NCI-H69 (cell line): ENCODE measurements at regions not wholly inside any gene's neighbourhood (a gene's known extent, or its start where the extent isn't known, plus 50 kb on each side); places are given as distances from the start of the nearest gene placed in this dataset.
"Not testable (repeated sequence)": the region's sequence is repeated elsewhere in the genome, so short reads cannot be mapped to it uniquely, and the experiment has no call there.

Experiments
- DNase-seq: peaks from one replicate; lab custom pipeline; 2025; lab: John Stamatoyannopoulos, UW

GRCh38 chr15:84094720-84095119 lies 140.9 kb upstream of the GOLGA6L4 start:
- DNase-seq = not testable (repeated sequence)

DNA sequence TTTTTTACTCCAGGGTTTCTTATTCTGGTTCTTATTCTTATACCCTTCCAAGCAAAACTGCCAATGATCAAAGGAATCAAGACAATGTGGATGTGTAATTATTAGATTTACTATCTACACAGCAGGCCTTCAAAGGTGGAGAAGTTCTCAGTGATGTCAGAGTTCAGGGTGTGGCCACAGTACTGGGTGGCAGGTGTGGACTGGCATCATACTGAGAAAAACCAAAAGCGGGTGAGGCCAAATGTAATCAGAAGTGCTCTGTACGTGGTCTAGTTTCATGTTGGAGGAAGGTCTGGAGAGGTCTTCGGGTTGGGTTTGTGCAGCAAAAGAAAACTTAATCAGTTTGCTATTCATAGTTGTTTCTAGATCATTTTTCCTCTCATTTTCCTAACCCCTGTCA lies 138.5 kb upstream of the GOLGA6L4 start:
- not testable (repeated sequence) for DNase-seq

DNA sequence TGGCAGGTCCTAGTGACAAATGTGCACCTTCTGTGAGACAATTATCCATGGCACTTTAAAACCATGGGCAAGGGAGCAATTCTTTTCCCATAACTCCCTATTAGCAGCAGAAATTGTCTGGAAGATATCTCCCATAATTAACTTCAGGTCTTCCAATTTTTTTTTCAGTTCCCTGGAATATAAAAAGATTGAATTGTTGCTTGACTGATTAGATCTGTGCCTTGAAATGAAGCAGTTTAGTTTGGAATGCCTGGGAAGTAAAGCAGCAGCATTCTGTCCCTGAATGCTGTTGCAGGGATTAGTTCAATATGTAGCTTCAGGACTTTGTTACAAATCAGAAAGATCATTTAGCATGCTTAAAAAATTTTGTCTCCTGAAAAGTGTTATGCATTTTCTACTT lies 137.0 kb upstream of the GOLGA6L4 start:
- no peak for DNase-seq

- no peak for DNase-seq
Observed at GRCh38 chr15:84099181-84099580, 136.4 kb upstream of the GOLGA6L4 start.

DNA sequence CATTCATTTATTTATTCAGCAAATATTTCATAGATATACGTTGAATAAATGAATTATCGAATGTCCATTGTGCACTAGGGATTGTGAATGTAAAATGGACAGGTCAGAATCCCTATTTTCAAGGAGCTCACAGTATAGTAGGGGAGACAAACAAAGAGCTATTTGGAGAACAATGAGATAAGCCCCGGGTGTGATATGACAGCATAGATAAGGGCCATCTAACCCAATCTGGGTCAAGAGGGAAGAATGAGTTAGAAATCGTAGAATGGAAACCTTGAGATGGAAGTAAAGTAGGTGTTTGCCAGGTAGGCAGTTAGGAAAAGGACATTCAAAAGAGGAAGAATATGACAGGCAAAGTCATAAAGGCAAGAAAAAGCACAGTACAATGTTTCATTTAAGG lies 132.2 kb upstream of the GOLGA6L4 start:
- no peak for DNase-seq

- DNase-seq = no peak
Observed at GRCh38 chr15:84104853-84105252, 130.7 kb upstream of the GOLGA6L4 start.

DNA sequence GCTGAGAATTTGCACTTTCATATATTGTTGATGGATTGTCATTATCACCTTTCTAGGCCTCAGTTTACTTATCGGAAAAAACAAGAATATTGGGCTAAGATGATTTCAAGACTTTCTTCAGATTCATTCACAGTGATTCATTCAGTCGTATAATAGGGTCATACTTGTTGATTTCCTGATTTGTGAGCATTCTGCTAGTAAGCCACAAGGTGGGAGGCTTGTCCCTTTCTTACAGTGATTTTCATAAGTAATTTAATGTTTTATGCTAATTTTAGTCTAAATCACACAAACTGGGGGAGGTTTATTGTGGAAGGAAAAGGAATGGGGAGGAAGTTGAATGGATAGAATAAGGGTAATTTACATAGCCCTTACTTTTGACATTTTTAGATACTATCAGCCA lies 126.8 kb upstream of the GOLGA6L4 start:
- DNase-seq = no peak

DNA sequence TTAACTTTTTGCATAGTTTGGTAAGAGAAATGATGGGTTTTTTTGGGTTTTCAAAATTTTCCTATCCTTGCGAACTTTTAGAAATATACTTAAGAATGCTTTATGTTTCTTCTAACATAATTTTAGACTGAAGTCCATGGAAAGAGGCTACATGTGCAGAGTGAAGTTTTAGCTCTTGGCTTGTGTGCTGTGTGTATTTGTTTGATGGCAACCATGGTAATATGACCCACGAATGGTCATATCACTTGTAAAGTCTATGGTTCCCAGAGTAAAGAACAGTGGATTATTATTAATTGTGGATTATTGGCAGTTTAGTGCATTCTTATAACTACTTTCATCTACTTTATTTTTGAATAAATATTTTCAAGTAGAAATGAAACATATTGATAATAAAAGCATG lies 124.0 kb upstream of the GOLGA6L4 start:
- DNase-seq = no peak

- DNase-seq = no peak
Observed at GRCh38 chr15:84112025-84112424, 123.5 kb upstream of the GOLGA6L4 start.

GRCh38 chr15:84113919-84114318 lies 121.7 kb upstream of the GOLGA6L4 start:
- DNase-seq = no peak

DNA sequence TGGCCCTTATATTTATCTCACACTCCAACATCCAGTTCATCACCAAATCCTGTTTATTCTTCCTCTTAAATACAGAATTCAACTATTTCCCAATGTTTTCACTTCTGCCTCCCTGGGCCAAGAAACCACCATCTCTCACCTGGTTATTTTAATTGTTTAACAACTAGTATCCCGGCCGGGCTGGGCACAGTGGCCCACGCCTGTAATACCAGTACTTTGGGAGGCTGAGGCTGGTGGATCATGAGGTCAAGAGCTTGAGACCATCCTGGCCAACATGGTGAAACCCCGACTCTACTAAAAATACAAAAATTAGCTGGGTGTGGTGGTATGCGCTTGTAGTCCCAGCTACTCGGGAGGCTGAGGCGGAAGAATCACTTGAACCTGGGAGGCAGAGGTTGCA lies 120.9 kb upstream of the GOLGA6L4 start:
- DNase-seq = not testable (repeated sequence)

DNA sequence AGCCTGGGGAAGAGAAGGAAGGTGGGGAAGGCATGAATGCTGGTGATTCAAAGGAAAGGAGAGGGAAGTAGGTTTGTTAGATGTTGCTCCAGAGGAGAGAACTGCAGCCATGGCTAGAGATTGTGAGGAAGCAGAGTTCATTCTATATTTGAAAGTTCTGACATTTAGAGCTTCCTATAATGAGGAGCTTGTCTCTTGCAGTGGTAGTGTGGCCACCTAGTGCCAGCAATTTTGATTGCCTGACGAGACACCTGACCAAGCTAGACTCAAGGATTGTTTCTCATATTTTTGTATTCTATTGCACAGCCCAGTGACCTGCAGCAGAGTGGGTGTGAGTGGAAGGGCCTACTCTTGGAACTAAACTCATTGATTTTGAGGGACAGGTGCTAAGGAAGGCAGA lies 116.2 kb upstream of the GOLGA6L4 start:
- DNase-seq = not testable (repeated sequence)

- DNase-seq = not testable (repeated sequence)
Observed at GRCh38 chr15:84120903-84121302, 114.7 kb upstream of the GOLGA6L4 start.

- DNase-seq = not testable (repeated sequence)
Observed at GRCh38 chr15:84128706-84129105, 106.9 kb upstream of the GOLGA6L4 start.

GRCh38 chr15:84130098-84130831 lies 105.3 kb upstream of the GOLGA6L4 start:
- not testable (repeated sequence) for DNase-seq

GRCh38 chr15:84135931-84136456 lies 99.6 kb upstream of the GOLGA6L4 start:
- DNase-seq = not testable (repeated sequence)

DNA sequence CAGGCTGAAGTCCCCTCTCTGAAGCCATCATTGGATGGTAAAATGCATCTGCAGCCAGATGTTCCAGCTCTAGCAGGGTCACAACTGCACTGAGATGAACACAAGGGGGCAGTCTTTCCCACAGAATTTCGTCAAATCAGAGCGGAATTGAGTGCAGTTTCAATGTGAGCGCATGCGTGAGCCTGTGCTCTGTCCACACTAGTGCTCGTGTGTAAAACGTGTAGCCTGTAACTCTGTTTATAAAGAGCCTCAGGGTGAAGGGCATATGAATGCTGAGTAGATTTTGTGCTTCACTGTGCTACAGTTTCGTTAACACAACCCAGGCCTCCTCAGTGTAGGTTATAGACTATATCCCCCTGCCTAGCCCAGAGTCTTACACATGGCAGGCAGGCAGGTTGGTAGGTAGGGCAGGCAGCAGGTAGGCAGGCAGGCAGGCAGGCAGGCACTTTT lies 92.7 kb upstream of the GOLGA6L4 start:
- DNase-seq = peak; percentile 39

GRCh38 chr15:84143753-84144314 lies 91.7 kb upstream of the GOLGA6L4 start:
- no peak for DNase-seq

DNA sequence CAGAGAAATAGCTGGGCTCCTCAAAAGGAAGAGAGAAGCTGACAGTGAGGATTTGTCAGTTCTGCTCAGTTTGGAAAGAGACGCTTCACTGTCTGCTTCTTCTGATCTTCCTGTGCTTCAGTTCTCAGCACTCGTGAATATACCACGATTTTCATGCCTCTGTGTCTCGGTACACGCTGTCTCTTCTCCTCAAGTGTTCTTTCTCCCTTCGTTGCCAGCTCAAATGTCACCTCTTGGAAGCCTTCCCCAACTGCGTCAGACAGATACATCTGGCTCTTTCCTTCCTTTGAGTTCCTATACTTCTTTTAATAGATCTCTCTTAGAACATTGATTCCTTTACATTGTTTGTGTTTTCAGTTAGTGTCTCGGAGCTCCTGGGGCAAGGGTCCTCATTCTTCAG lies 90.6 kb upstream of the GOLGA6L4 start:
- not testable (repeated sequence) for DNase-seq

GRCh38 chr15:84146299-84146698 lies 89.3 kb upstream of the GOLGA6L4 start:
- not testable (repeated sequence) for DNase-seq

GRCh38 chr15:84147307-84147706 lies 88.3 kb upstream of the GOLGA6L4 start:
- DNase-seq = not testable (repeated sequence)

GRCh38 chr15:84151205-84151931 lies 84.2 kb upstream of the GOLGA6L4 start:
- no peak for DNase-seq
